Left renal pelvis (tissue), 4 donors: ENCODE measurements at regions not wholly inside any gene's neighbourhood (a gene's known extent, or its start where the extent isn't known, plus 50 kb on each side); places are given as distances from the start of the nearest gene placed in this dataset.
"Not testable (repeated sequence)": the region's sequence is repeated elsewhere in the genome, so short reads cannot be mapped to it uniquely, and the experiment has no call there.

ENCODE experiments used
- DNase-seq, 4 donors: peaks; one replicate each; pipeline ENCODE4 v3.0.0-alpha.2; 2013; ENCODE audit warnings: low read depth in 4 of 4, low spot score in 3 of 4

DNA sequence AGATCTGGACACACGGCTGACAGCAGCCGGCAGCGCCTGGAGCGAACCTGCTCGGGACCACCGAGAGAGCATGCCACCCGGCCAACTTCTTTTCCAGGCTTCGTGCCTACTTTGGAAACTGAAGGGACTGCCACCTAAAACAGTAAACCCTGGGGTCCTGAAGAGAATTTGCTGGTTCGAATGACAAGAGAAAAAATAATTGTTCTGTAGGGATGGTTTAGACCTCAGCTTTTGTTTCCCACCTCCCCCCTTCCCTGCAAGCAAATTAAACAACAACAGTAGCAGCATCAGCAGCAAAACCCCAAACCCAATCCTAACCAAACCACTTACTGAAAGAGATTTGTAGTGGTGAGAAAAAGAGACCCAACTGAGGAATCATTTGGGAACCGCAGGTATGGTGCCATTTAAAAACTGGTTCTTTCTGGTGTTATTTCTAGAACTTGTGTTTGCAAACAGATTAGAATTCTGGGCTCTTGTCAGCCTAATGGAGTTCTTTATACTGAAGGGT lies 105.6 kb downstream of the LEPR start:
- no peak for DNase-seq

- DNase-seq = no peak
Measured at GRCh38 chr1:65527190-65527589, 106.7 kb downstream of the LEPR start.

DNA sequence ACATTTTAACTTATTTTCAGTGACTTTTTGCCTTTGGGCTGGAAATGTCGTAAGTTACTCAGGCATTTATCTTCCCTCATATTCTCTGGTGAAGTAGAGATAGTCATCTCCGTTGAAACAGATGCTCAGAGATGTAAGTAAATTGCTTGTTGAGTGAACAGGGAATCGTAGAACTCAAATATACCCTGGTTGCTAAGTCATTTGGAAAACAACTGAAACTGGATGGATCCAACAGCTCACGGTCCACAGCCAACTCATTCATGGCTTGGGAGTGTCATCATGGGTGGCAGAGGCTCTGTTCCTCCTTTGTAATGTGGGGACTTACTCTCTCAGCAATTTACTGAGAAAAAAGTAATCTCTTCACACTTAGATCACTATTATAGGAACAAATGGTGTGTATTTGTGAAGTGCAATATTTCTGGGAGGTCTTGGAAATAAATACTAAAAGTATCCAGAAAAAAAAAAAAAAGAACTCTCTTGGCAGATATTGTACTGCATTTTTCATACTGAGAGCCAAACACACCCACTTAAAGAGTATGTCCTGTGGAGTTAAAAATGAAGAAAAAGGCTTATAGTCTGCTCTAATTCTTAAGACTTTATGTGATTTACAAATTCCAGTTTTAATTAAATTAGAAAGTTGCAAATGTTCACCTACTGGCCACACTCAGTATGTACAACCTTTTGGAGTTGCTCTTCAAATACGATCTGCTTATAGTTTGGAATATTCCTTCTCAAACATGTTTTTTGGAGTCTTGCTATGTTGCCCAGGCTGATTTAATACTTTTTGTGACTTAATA lies 107.4 kb downstream of the LEPR start:
- no peak for DNase-seq

DNA sequence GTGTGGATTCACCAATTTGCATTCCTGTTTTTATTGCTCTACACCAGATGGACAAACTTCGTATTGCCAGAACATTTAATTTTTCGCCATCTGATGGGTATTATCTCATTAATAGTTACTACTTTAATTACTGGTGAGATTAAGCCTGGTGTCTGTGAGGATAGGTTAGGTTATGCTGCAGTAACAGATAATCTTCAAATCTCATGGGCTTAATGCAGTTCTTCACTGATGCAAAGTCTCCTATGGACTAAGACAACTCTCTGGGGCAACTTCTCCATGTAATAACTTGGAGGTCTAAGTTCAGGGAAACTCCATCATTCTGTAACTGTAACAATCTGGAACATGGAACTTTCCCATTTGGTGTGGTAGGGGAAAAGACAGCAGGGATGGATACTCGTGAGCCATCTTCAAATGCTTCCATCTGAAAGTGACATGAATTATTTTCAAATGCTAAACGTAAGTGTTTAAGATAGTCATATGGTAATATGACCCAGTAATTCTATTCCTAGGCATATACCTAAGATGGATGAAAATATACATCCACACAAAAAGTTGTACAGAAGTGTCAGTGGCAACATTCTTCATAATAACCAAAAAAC lies 111.6 kb downstream of the LEPR start:
- DNase-seq = no peak

- DNase-seq = no peak
Measured at GRCh38 chr1:65535981-65536380, 115.5 kb downstream of the LEPR start.

GRCh38 chr1:65538086-65538485 lies 117.6 kb downstream of the LEPR start:
- DNase-seq = no peak

GRCh38 chr1:65538664-65539063 lies 118.2 kb downstream of the LEPR start:
- no peak for DNase-seq

GRCh38 chr1:65539266-65540131 lies 119.0 kb downstream of the LEPR start:
- no peak for DNase-seq

DNA sequence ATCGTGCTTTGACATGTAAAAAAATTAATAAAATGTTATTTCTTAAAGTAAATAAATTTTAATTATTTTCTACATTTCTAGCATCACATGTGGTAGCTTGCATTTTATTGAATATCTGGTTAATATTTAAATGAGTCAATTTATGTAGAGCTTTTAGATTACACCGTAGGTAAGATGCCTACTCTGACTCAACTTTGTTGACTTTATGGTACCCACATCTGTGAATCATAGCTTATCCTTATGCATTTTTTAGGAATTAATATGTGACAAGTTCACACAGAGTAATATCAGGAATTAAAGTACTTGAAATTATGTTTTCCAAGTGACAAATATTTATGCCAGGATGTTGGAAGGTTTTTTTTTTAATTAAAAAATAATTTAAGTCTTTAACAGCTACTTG lies 120.7 kb downstream of the LEPR start:
- no peak for DNase-seq

DNA sequence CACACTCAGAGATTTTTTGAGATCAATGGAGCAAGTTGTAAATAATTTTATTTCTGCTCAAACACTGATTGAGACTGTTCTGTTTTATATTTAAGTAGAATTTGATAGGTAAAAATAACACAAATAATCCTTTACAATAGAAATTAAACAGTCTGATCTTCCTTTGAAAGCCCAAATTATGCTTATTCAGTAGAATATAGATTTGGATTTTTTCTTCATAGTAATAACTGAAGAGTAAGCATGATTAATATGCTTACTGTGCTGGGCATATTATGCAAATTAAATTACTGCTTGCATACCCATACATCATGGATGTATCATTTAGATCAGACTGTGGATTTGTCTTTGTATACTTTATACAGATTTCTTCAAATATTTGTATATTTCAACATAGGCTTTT lies 121.4 kb downstream of the LEPR start:
- no peak for DNase-seq

- DNase-seq = not testable (repeated sequence)
Measured at GRCh38 chr1:65542592-65542991, 122.1 kb downstream of the LEPR start.

- not testable (repeated sequence) for DNase-seq
Measured at GRCh38 chr1:65550306-65551010, 130.0 kb downstream of the LEPR start.

- DNase-seq = not testable (repeated sequence)
Measured at GRCh38 chr1:65552484-65552883, 132.0 kb downstream of the LEPR start.

GRCh38 chr1:65554086-65554764 lies 133.8 kb downstream of the LEPR start:
- DNase-seq = not testable (repeated sequence)

DNA sequence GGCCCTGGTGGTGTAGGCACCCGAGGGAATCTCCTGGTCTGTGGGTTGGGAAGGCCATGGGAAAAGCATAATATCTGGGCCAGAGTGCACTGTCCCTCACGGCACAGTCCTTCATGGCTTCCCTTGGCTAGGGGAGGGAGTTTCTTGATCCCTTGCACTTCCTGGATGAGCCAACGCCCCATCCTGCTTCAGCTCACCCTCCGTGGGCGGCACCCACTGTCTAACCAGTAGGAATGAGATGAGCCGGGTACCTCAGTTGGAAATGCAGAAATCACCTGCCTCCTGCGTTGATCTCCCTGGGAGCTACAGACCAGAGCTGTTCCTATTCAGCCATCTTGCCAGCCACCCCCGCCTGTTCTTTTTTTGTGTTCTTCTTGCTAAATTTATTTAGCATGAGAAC lies 134.4 kb downstream of the LEPR start:
- DNase-seq = no peak

- DNase-seq = no peak
Measured at GRCh38 chr1:65558215-65558614, 137.7 kb downstream of the LEPR start.

- no peak for DNase-seq
Measured at GRCh38 chr1:65564493-65564892, 144.0 kb downstream of the LEPR start.

- no peak for DNase-seq
Measured at GRCh38 chr1:65568285-65568684, 147.8 kb downstream of the LEPR start.

DNA sequence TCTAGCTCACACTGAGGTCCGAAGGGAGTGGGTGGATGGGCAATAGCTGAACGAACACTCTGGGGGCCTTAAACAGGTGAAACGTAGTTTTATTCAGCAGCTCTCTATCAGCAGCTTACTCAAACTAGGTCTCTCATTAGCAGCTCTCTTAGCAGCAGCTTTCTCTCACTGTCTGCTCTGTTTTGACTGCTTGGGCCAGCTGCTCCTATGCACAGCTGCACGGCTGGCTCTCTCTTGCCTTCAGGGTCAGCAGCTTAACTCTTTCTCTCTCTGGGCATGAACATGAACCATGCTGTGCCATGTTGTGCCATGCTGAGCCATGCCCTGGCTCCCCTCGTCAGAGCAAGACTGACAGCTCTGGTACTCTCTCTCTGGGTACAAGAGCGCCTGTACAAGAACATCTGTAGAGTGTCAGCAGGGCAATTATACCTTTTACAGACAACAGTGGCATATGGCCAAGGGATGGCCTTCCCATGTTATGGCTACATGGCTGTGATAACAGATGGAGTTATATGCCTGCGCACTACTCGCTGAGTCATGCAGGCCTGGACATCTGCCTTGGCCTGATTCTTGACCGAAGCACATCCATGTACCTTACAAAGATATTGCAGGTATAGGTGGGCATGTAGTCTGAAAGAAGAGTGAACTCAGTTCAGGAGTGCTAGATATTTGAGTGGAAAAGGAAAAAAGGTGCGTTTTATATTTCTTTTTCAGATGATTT lies 152.4 kb downstream of the LEPR start:
- no peak for DNase-seq
